ENCODE measurements at regions not wholly inside any gene's neighbourhood (a gene's known extent, or its start where the extent isn't known, plus 50 kb on each side); places are given as distances from the start of the nearest gene placed in this dataset.

DNA sequence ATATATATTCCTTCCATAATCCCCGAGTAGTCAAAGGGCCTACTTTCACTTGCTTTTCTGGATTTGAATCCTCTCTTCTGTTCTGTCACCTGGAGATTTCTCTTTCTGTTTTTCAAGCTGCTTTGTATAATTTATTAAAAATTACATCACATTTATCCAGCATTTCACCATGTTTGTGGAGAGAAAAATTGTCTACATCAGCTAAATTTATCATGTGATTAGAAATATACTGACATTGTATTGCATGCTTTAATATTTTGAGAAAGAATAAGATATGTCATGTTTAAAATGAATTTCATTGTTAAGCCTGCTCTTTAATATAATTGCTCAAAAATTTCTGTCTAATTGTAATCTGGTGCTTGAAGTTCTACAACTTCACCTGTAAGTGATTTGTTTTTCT is 323.1 kb upstream of the DKK2 start:
- TF ChIP-seq, protein P1, sequence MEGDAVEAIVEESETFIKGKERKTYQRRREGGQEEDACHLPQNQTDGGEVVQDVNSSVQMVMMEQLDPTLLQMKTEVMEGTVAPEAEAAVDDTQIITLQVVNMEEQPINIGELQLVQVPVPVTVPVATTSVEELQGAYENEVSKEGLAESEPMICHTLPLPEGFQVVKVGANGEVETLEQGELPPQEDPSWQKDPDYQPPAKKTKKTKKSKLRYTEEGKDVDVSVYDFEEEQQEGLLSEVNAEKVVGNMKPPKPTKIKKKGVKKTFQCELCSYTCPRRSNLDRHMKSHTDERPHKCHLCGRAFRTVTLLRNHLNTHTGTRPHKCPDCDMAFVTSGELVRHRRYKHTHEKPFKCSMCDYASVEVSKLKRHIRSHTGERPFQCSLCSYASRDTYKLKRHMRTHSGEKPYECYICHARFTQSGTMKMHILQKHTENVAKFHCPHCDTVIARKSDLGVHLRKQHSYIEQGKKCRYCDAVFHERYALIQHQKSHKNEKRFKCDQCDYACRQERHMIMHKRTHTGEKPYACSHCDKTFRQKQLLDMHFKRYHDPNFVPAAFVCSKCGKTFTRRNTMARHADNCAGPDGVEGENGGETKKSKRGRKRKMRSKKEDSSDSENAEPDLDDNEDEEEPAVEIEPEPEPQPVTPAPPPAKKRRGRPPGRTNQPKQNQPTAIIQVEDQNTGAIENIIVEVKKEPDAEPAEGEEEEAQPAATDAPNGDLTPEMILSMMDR (IDR thresholded peaks at IDR 0.05) = no peak
- TF ChIP-seq POLR2A (IDR thresholded peaks at IDR 0.05) (no peak), EP300 (IDR thresholded peaks at IDR 0.05) (no peak)
